GM12864 (cell line): ENCODE measurements at regions not wholly inside any gene's neighbourhood (a gene's known extent, or its start where the extent isn't known, plus 50 kb on each side); places are given as distances from the start of the nearest gene placed in this dataset.

Source experiments
- DNase-seq: peaks from one replicate; pipeline ENCODE4 v3.0.0-alpha.2; 2011; ENCODE audit warnings: low read depth
- H3K4me3 ChIP-seq: 2 replicates; pipeline ENCODE4 v1.5.1; 2011; ENCODE audit warnings: mild to moderate bottlenecking, low read depth, low read length, control low read depth
- TF ChIP-seq, protein P1 (sequence below): IDR thresholded peaks from 2 replicates; pipeline ENCODE4 v1.5.1; 2011; ENCODE audit warnings: low read depth, mild to moderate bottlenecking, moderate library complexity, low read length, control low read depth, inconsistent platforms; ENCODE audit errors: missing control alignments

DNA sequence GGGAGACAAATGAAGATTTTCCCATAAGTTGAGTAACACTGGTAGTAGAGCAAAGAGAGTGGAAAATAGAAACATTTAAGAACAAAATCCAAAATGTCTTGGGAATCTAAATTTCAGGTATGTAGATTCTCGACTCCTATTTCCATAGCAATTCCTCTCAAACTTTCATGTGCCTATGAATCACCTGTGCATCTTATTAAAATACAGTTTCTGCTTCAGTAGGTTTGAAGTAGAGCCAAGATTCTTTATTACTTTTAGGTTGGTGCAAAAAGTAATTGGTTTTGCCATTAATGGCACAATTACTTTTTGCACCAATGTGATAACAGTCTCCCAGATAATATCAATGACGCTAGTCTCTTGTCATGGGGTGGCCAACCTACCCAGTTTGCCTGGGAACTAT lies 115.3 kb upstream of the SLC5A12 start:
- DNase-seq, result no peak
- TF ChIP-seq, protein P1, sequence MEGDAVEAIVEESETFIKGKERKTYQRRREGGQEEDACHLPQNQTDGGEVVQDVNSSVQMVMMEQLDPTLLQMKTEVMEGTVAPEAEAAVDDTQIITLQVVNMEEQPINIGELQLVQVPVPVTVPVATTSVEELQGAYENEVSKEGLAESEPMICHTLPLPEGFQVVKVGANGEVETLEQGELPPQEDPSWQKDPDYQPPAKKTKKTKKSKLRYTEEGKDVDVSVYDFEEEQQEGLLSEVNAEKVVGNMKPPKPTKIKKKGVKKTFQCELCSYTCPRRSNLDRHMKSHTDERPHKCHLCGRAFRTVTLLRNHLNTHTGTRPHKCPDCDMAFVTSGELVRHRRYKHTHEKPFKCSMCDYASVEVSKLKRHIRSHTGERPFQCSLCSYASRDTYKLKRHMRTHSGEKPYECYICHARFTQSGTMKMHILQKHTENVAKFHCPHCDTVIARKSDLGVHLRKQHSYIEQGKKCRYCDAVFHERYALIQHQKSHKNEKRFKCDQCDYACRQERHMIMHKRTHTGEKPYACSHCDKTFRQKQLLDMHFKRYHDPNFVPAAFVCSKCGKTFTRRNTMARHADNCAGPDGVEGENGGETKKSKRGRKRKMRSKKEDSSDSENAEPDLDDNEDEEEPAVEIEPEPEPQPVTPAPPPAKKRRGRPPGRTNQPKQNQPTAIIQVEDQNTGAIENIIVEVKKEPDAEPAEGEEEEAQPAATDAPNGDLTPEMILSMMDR, result no peak
- no peak overlapping the region for H3K4me3 ChIP-seq

DNA sequence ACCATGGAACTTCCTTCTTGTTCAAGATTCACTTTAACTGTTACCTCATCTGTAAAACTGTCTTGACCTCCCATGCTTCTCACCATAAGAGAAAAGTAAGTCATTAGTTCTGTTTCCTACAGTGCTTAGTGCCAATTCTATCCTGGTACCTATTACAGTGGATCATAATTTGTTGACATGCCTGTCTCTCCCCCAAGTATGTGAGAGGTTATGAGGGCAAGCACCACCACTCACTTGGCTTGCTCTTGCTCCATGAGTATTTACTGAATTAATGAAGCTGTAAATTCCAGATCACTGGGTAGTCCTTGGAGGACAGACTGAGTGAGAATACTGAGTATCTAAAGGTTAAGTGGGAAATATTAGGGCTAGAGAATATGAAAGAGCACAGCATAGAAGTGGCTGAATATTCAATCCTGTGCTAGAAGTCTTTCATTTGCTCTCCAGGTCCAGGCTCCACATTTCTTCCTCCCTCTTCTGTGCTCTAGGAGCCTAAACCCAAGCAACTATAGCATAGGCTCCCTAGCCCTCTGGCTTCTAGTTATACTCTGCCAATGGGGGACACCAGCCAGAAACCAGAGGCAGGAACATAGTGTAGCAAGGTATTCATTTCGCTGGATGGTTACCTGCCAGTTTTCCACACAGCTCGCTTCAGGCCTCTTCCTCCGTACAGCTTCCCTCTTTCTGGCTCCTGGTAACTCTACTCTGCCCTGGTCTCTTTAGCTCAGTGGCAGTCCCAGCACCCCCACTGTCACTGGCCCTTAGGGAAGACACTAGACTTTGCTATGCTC lies 118.2 kb upstream of the SLC5A12 start:
- no peak for DNase-seq
- no peak overlapping the region for H3K4me3 ChIP-seq
- TF ChIP-seq, protein P1, result no peak

DNA sequence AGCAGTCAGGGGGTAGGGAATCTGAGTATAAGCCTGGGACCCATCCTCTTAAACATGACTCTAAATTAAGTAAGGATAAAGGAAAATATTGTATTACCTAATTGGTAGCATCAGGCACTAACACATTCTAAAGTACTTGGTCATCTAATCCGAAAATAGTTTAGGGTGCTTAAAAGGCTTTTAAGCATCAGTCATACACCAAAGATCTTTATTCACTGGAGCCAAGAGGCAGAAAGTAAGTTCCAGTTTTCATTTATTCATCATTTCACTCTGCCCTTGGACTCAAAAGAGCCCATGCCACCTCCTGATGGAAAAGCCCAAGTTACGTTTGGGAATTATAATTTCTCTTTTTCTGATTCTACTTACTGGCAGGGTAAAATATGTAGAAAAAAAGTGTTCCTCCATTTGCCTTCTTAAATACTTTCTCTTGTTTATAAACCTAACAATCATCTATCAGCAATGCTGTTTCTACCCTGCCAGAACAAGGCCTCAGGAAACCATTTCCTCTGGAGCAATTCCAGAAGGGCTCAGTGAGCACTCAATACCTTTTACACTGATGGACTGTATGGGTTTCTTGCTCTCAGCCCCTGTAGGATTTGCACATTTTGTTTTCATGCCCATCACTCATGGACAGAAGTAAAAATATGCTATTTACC lies 120.1 kb upstream of the SLC5A12 start:
- H3K4me3 ChIP-seq, result no peak overlapping the region
- no peak for DNase-seq

DNA sequence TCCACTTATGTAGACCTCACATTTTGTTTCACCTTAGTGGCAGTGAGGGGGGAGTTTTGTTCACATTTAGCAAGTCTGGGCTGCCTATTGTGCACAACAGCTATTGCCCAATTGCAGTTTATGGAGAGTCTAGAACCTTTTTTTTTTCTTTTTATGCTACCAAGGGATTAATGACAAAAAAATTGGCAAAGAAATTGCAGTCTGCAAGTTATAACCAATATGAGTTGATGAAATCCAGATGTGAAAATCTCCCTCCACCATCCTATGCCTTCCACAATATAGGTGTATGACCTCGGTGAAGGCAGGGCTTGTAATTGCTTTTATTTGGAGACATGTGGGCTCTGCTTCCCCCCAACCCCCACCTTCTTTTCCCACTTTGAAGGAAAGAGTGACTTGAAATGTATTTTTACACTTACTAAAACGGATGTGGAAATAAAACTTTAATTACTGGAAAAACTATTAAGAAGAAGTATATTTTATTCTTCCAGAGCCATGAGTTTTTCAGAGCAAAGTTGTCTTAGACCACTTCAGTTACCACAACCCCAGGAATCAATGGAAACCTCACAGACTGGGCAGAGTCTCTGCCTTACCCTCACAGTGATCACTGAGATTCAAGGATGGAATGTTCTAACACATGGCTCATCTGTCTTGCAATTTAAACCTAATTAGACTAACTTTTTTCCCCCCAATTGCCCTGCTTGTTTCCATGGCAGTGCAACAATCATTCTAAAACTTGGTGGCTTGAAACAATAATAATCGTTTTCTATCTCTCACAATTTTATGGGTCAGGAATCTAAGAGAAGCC lies 120.8 kb upstream of the SLC5A12 start:
- no peak overlapping the region for H3K4me3 ChIP-seq
- DNase-seq, result no peak
- TF ChIP-seq, protein P1, result no peak

More for the DNA sequence above, 120.1 kb upstream of the SLC5A12 start:
- TF ChIP-seq, protein P1, result no peak

DNA sequence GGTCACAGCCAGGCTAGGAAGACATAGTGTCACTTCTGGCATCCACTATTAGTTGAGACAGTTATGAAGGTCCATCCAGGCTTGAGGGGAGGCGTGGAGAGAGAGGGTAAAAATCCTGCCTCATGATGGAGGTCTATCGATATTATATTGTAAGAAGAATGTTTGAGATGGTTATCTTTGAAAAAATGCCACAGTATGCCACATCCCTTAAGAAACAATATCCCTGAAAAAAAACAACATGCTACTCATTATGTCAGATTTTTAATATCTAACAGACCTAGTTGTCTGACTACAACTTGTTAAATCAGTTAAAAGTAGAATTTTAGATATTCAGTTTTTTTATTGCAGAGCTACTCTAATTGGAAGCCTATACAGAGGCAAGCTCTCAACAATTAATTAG lies 121.7 kb upstream of the SLC5A12 start:
- TF ChIP-seq, protein P1, result no peak
- DNase-seq, result no peak
- H3K4me3 ChIP-seq, result no peak overlapping the region

DNA sequence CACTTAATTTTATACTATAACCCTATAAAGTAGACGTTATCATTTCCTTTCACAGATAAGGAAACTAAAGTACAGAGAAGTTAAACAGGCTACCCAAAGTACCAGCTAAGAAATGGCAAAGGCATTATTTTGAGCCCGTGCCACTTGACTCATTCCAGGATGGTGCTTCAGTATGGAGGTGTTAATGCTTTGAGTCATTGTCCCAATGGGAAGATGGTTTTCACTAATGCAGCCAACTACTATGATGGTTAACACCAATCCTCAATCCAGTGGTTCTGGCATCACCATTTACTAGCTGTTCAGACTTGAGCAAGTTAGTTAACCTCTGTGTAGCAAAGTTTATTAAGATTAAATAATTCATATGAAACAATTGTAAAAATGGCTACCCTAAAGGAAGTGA lies 123.1 kb upstream of the SLC5A12 start:
- no peak for DNase-seq
- TF ChIP-seq, protein P1, result no peak
- H3K4me3 ChIP-seq, result no peak overlapping the region
